ENCODE measurements at regions not wholly inside any gene's neighbourhood (a gene's known extent, or its start where the extent isn't known, plus 50 kb on each side); places are given as distances from the start of the nearest gene placed in this dataset.

DNA sequence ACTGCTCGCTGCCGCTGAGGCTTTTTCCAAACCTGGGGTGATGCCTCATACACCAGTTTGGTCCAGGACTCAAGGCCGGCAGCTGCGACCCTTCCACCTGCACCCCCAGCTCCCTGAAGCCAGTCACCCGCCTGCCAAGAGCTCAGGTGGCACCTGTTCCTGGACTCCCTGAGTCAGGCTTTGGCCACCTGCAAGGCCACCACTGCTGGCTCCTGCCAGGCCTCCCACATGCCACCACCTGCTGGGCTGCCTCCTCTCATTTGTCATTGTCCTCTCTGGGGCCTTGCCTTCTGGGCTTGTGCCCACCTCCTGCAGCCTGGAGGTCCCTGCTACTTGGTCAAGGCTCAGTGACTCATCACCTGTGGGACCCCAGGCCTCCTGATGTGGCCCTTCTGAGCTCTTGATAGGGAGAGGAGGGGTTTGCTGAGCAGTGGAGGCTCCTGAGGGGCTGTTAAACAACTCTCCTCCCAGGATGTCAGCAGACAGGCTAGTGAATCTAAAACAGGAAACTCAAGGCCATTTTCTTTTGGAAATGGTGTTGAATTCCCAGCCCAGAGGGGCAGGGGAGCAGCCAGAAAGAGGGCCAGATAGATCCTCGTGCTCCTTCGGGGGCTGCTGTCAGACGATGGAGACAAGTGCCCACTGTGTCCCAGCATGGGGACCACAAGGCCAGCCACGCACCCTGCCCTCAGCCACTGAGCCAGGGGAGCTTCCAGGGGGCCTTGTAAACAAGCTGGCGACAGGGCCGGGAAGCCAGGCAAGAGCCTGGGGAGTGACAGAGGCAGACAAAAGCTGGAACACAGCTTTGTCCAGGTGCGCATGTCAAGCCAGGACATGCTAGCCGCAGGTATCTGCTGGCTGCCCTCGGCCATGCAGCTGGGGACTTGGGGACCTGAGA lies 416.8 kb downstream of the LRATD1 start:
- no peak for DNase-seq

DNA sequence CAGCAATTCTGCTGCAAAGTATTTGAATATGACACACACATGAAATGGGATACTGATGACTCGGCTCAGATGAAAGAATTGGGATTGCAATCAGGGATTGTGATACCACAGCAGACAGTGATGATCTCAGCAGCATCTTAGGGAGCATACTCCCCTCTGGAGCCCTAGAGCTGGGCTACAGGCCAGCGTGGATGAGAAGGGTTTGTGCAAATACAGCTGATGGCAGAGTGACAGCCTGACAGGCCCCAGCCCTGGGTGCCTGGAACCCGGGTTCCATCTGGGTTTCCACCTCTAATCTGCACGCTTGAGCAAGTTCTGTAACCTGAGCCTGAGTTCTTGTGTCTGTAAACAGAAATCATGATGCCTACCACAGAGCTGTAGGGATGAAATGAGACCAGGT lies 418.0 kb downstream of the LRATD1 start:
- DNase-seq = no peak

DNA sequence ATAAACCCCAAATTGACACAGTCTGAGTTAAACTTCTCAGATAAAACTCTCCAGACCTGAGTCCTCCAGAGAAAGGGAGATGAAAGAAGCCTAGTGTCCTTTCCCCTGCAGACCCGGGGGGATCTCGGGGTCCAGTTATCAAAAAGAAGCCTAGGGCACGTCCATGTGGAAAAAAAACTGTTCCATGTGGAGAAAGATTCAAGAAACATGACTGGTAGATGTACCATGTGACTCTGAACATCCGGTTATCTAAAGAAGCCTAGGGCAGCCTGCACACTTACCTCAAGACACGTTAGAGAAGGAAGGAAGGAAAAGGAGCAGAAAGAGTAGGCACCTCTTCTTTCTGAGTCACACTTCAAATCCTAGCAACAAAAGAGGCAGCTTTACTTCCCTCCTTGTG lies 421.0 kb downstream of the LRATD1 start:
- no peak for DNase-seq

DNA sequence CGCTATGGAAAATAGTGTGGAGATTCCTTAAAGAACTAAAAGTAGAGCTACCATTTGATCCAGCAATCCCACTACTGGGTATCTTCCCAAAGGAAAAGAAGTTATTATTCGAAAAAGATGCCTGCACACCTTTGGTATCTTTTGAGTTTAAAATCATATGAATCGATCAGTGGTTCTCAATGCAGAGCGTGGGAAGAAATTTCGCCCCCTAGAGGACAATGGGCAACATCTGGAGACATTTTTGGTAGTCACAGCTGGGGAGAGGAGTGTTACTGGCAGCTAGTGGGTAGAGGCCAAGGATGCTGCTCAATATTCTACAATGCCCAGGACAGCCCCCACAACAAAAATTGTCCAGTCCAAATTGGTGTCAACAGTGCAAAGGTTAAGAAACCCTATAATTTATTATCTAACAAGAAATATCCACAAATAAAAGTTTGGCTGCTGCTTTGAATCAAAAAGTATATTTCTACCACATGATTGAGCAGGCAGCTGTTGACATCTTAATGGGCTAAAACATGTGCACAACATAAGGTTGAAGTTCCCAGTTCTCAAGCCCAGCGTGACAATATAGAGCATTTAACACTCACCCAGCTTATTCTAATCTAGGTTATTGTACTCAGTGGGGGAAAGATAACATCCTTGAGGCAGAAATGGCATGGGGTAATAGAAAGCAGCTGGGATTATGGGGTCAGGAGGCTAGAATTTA lies 425.7 kb downstream of the LRATD1 start:
- no peak for DNase-seq

DNA sequence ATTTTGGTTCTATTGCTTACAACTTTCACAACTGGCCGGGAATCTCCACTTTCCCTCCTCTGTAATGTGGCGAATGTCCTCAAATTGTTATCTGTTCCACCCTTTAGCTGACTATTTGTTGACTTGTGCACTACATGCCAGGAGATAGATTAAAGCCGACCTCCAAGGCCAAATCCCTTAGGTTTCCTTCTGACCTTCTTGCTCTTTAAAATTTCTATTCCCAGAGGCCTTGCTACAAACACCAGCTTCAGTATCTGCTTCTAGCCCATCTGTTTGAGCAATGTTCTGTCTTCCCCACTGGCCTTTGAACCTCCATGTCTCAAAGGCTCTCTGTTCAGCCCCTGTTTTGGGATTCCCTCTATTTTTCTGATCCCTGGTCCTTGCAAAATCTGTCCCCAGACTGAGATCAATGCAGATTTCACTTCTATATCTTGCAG lies 426.2 kb downstream of the LRATD1 start:
- DNase-seq = no peak

DNA sequence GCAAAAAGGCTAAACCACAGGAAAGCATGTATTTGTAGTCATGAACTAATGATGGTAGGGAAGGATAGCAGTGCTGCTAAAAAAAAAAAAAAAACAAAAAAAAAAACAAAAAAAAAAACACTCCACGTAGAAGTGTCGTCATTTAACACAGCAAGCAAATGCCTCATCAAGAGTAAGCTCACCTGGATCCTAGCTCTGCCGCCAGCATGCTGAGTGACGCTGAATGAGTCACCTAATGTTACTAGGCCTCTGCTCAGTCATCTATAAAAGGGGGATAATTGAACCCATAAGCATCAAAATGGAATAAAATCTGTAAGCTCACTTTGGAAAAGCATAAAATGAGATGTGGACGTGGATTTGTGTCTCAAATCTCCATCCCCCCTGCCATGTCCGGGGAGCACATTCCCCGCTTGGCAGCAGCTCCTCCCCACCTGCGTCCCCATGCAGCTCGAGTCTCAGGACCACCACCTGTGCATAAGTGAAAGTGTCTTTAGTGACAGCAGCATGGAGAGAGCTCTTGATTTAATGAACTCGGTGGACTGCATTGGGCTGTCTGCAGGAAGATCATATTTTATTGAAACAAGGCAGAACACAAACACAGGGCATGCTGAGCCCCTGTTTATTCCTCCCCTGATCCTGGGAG lies 427.5 kb downstream of the LRATD1 start:
- no peak for DNase-seq

GRCh38 chr2:15061268-15061667 lies 428.8 kb downstream of the LRATD1 start:
- DNase-seq = no peak

DNA sequence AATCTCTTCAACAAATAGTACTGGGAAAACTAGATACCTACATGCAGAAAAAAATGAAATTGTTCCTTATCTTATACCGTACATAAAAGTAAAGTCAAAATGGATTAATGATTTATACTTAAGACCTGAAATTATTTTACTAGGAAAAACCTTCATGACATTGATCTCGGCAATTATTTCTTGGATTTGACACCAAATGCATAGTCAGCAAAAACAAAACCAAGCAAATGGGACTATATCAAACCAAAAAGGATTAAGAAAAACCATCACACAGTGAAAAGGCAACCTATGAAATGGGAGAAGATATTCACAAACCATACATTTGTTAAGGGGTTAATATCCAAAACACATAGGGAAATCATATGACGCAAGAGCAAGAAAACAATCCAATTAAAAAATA lies 433.6 kb downstream of the LRATD1 start:
- DNase-seq = no peak

- DNase-seq = no peak
These were observed 436.6 kb downstream of the LRATD1 start for GRCh38 chr2:15069149-15069548.

- no peak for DNase-seq
These were observed 440.3 kb downstream of the LRATD1 start for GRCh38 chr2:15072836-15073235.

DNA sequence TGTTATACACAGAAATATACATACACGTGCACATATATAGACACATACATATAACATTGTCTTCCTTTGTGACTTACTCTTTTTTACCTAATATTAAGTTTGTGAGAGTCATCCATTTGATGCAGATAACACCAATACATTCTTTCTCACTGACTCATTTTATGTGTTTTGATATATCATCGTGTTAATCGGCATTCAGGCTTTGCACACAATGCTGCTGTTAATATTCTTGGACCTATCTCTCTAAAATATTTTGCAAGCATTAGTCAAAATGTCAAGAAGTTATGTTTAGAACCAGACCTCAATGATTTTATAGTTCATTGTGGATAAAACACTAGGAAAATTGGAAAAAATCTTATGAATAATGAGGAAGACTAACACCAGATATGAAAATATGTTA lies 441.1 kb downstream of the LRATD1 start:
- DNase-seq = no peak

DNA sequence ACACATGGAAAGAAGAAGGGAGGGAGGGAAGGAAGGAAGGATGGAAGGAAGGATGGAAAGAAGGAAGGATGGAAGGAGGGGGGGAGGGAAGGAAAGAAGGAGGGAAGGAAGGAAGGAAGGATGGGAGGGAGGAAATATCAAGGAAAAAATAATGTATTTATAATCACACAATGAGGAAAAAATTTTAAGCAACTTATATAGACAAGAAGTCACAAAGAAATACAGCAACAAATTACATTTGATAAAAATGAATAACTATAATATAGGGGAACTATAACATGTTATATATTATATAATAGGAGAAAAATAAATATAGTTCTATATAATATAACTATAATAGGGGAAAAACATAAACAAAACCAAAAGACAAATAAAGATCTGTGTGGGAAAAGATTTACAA lies 441.8 kb downstream of the LRATD1 start:
- DNase-seq = no peak

GRCh38 chr2:15074751-15075700 lies 442.5 kb downstream of the LRATD1 start:
- DNase-seq = no peak

DNA sequence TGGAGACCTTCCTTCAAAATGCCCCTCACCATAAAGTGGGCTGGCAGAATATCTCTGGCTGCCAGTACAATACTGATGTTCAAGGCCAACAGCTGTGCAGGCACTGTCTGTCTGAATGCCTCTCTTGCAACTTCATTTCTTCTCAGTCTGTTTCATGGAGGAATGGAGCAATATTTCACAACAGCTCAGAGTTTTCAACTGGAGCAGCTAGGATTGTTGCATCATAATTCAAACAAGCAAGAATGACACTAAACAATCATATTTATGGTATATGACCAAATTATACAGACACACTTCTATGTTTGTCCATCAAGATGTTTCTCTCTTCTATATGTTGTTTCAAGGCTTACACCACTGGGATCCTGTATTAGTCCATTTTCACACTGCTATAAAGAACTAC lies 444.2 kb downstream of the LRATD1 start:
- DNase-seq = no peak

- no peak for DNase-seq
These were observed 448.8 kb downstream of the LRATD1 start for GRCh38 chr2:15081356-15081755.

DNA sequence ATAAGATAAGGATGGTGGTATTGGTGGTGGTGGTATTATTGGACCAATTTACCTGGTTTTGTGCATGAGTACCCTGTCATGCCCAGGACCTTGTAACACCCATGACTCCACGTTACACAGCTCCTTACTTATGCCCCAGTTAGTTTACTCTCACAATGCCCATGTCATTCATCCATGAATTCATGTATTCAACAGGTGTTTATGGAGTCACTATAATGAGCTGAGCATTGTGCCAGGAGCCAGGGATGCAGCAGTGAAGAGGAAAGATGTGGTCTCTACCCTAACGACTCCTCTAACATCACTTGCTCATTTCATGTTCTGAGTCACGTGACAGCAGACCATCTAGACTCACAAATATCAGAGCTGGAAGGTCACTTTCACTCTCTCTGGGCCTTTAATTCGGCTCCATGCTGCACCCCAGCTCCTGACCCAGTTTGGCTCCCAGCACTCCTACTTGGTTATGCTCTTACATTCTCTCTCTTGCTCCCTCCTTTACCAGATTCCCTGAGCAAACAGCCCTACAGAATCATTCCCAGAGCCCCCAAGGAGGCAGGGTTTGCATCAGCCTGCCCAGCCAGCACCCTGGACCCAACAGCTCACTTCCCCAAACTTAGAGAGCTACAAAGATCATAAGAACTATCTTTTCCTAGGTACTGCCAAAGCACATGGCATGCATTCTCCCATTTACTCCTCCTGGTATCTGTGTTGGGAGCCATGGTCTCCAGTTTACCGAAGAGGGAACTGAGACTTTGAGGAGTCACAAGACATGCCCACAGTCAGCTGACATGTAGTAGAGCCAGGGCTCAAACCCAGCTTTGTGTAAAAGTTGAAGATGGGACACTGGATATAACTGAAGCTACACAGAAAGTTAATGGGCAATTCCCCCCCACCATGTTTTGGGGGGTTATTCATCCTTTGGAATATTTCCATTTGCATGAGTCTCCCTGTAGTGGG lies 449.9 kb downstream of the LRATD1 start:
- no peak for DNase-seq

DNA sequence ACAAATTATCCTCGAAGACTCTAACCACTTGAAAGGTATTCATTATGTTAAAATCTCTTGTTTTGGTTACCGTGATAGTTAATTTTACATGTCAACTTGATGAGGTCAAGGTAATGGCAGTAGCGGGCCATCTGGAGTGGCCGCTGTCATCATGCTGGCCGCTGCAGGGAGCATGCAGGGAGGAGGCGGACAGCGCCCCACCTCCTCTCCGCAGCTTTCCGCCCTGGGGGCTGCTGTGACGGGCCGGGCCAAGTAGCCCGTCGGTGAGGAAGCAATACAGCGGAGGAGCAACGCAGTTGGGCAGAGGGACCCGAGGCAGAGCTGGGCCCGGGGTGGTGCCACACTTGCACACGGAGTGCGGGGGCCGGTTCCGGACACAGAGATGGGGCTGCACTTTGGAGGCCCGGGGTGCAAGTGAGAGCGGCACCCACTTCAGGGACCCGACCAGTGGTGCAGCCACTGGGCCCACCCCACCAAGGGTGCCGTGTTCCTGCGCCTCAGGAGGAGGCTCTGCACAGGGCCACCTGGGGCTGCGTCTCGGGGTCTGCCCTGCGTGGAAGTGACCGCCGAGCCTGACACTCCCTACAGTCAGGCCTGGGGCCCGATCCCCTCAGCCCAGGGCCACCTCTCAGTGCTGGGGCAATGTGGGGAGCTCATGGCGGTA lies 452.4 kb downstream of the LRATD1 start:
- no peak for DNase-seq

GRCh38 chr2:15092181-15092580 lies 459.7 kb downstream of the LRATD1 start:
- DNase-seq = no peak

GRCh38 chr2:15092691-15093090 lies 460.2 kb downstream of the LRATD1 start:
- DNase-seq = no peak

GRCh38 chr2:15094161-15094560 lies 461.6 kb downstream of the LRATD1 start:
- no peak for DNase-seq

- no peak for DNase-seq
These were observed 464.3 kb downstream of the NBAS start for GRCh38 chr2:15096873-15097272.

Data from kidney glomerular epithelial cell (primary cell).